Subcutaneous abdominal adipose tissue (tissue), 5 donors: ENCODE measurements at regions not wholly inside any gene's neighbourhood (a gene's known extent, or its start where the extent isn't known, plus 50 kb on each side); places are given as distances from the start of the nearest gene placed in this dataset.
"Not testable (repeated sequence)": the region's sequence is repeated elsewhere in the genome, so short reads cannot be mapped to it uniquely, and the experiment has no call there.

Experiments
- H3K27ac ChIP-seq: one replicate; pipeline ENCODE4 v1.7.0; 2013; ENCODE audit warnings: low read depth, mild to moderate bottlenecking, inconsistent platforms, low read length, moderate library complexity
- H3K27me3 ChIP-seq, 5 donors: one replicate each; pipeline ENCODE4 v1.7.0; 2013; ENCODE audit warnings: low read length in 5 of 5, inconsistent platforms in 1 of 5; ENCODE audit not compliant: control insufficient read depth in 5 of 5, insufficient read depth in 4 of 5
- H3K36me3 ChIP-seq, 5 donors: one replicate each; pipeline ENCODE4 v1.7.0; 2013; ENCODE audit warnings: low read length in 5 of 5; ENCODE audit not compliant: control insufficient read depth in 5 of 5, insufficient read depth in 5 of 5
- H3K4me1 ChIP-seq, 5 donors: one replicate each; pipeline ENCODE4 v1.7.0; 2013; ENCODE audit warnings: low read length in 5 of 5, mild to moderate bottlenecking in 3 of 5, moderate library complexity in 1 of 5; ENCODE audit not compliant: control insufficient read depth in 5 of 5, insufficient read depth in 5 of 5
- H3K4me3 ChIP-seq, 5 donors: one replicate each; pipeline ENCODE4 v1.7.0; 2013; ENCODE audit warnings: low read length in 5 of 5, low read depth in 1 of 5
- H3K9ac ChIP-seq, 5 donors: one replicate each; pipeline ENCODE4 v1.7.0; 2013; ENCODE audit warnings: low read length in 5 of 5, mild to moderate bottlenecking in 4 of 5, moderate library complexity in 3 of 5
- H3K9me3 ChIP-seq, 5 donors: one replicate each; pipeline ENCODE4 v1.7.0; 2013; ENCODE audit warnings: low read length in 5 of 5; ENCODE audit not compliant: control insufficient read depth in 5 of 5
- donor health status: healthy.
- donor health status: healthy.
- donor health status: healthy.
- donor health status: healthy.
- donor health status: healthy.

DNA sequence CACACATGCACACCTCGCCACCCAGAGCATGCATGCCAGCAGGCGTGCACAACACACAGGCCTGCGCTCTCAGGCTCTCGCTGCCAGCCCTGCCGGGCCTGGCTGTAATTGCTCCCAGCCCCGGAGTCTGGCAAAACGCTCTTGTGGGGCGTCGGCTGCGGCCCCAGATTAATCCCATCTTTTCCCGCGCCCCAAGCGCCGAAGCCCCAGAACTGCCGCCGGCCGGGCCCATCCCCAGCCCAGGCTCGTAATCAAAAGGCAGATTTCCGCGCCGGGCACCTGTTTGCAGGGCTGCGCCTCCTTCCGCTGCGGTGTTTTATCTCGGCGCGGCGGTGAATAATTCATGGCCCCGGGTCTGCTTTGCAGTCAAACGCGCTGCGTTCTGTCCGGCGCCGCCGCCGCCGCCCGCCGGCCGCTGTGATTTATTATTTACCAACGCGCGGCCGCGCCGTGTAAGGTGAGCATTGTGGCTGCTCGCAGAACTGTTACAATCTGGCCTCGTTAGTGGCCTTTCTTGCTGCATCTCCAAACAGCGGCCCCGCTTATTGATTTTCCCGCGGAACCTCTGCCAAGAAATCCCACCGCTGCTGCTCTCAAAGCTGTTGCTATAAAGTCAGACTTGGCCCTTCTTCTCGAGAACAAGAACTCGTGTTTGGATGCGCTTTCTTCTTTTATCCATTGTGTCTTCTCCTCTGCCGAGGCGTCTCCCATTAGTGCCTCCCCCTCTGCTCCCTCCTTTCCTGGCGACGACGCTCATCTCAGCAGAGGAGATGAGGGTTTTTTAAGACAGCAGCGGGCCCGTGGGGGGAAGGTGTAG lies 126.1 kb downstream of the IRX5 start:
- Histone ChIP-seq H3K4me1 (peaks cover 0 to 12% (median 7%) of the 10 kb centered on the region in 5 donors), H3K9me3 (peaks cover 0 to 9% (median 5%) of the 10 kb centered on the region in 5 donors), H3K4me3 (peak overlapping the region in 1 of 5 donors; percentile 32), H3K9ac (no peak overlapping the region), H3K27me3 (peaks cover 15 to 34% (median 29%) of the 10 kb centered on the region in 5 donors), H3K36me3 (no peaks in the 10 kb centered on the region), H3K27ac (no peak overlapping the region)

DNA sequence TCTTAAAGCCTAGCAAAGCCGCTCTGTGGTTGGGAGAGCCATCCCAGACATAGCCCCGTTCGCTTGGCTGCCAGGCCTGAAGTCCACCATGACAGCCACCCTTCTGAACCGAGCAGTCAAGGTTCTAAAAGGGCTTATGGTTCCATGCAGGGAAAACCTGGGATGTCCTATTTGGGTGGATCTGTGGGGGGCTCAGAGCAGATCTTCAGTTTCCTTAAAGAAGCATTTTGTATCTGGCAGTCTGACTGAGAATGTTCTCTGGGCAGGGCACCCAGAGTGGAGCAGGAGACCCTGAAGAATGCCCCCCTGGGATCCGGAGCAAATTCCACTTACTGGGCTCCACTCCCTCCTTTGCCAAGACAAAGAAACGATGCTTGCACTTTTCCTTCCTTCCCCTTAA lies 127.2 kb downstream of the IRX5 start:
- H3K9me3 ChIP-seq: peaks cover 0 to 9% (median 5%) of the 10 kb centered on the region in 5 donors
- H3K36me3 ChIP-seq: no peaks in the 10 kb centered on the region
- peaks cover 18 to 34% (median 31%) of the 10 kb centered on the region in 5 donors for H3K27me3 ChIP-seq
- H3K4me3 ChIP-seq: no peak overlapping the region
- H3K9ac ChIP-seq: no peak overlapping the region
- H3K27ac ChIP-seq: no peak overlapping the region
- H3K4me1 ChIP-seq: peaks cover 0 to 12% (median 7%) of the 10 kb centered on the region in 5 donors

DNA sequence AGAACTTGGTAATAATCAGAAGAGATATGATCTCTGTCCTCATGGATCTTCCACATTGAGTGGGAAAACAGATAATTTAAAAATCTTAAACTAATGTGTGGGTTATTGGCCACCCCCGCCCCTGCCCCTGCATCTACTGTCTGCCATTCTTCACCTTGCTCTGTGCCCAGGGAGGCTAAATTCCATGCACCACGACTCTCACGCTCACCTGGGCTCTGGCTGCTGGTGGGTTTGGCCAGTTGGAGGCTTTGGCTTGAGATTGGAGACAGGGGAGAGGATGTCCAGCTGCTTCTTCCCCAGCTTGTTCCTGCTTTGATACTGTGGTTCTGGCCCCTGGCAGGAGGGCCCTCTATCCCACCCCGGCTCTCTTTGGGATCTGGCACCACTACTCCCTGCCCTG lies 127.9 kb downstream of the IRX5 start:
- H3K27ac ChIP-seq: no peak overlapping the region
- H3K9me3 ChIP-seq: peaks cover 0 to 9% (median 5%) of the 10 kb centered on the region in 5 donors
- peaks cover 18 to 34% (median 31%) of the 10 kb centered on the region in 5 donors for H3K27me3 ChIP-seq
- H3K4me3 ChIP-seq: no peak overlapping the region
- H3K36me3 ChIP-seq: no peaks in the 10 kb centered on the region
- H3K4me1 ChIP-seq: peaks cover 0 to 12% (median 7%) of the 10 kb centered on the region in 5 donors
- H3K9ac ChIP-seq: no peak overlapping the region

DNA sequence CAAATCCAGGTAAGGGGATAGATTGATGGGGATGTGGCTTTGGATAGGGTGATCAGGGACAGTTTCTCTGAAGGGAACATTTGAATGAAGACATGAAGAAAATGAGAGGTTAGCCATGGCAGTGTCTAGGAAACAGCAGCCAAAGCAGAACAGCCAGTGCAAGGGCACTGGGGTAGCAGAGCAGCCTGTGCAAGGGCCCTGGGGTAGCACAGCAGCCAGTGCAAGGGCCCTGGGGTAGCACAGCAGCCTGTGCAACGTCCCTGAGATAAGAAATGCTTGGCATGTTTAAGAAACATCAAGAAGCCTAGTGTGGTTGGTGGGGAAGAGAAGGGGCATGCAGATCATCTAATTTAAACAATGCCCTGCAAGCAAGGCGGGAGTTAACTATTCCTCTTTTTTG lies 128.5 kb downstream of the IRX5 start:
- peaks cover 0 to 9% (median 5%) of the 10 kb centered on the region in 5 donors for H3K9me3 ChIP-seq
- no peak overlapping the region for H3K9ac ChIP-seq
- H3K4me1 ChIP-seq: peaks cover 0 to 12% (median 7%) of the 10 kb centered on the region in 5 donors
- H3K27ac ChIP-seq: no peak overlapping the region
- no peaks in the 10 kb centered on the region for H3K36me3 ChIP-seq
- peaks cover 18 to 31% (median 27%) of the 10 kb centered on the region in 5 donors for H3K27me3 ChIP-seq
- H3K4me3 ChIP-seq: no peak overlapping the region

DNA sequence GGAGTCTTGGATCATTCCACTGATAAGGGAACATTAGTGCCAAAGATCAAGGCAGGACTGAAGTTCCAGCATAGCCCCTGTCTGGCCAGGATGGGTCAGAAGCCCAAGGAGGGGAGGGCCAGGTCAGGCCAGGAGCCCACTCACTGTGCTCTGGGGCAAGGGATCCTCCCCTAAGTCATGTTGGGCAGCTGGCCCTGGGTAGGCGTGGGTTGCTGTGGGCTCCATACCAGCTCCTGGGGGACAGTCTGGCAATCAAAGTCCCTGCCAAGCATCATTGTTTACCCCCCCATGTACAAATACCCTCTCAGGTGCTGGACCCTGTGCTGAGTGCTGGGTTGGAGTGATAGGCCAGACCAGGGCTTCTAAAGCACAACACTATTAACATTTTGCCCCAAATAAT lies 130.5 kb downstream of the IRX5 start:
- H3K27me3 ChIP-seq: peaks cover 16 to 25% (median 21%) of the 10 kb centered on the region in 5 donors
- H3K9ac ChIP-seq: no peak overlapping the region
- H3K36me3 ChIP-seq: no peaks in the 10 kb centered on the region

DNA sequence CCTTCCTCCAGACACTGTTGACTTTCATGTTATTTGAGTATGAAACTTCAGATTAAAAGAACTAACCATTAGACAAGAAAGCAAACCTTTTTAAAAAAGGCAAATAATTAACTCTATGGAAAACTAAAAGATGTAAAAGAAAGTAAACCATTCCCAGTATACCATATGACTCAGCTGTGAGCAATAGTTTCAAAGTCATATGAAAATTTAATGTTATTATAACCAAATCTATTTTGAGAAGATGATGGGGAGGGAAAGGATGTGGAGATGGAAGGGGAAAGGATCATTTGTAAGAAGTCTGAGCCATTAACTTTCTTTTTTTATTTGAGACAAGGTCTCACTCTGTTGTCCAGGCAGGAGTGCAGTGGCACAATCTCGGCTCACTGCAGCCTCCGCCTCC lies 131.8 kb downstream of the IRX5 start:
- H3K4me1 ChIP-seq: no peaks in the 10 kb centered on the region
- no peak overlapping the region for H3K27ac ChIP-seq
- H3K27me3 ChIP-seq: peaks cover 6 to 18% (median 12%) of the 10 kb centered on the region in 5 donors
- no peaks in the 10 kb centered on the region for H3K9me3 ChIP-seq
- H3K4me3 ChIP-seq: no peak overlapping the region
- H3K36me3 ChIP-seq: no peaks in the 10 kb centered on the region
- H3K9ac ChIP-seq: no peak overlapping the region

More for the DNA sequence above, 130.5 kb downstream of the IRX5 start:
- Histone ChIP-seq H3K4me1 (peaks cover 0 to 12% (median 7%) of the 10 kb centered on the region in 5 donors), H3K4me3 (no peak overlapping the region), H3K9me3 (peaks cover 0 to 2% (median 0%) of the 10 kb centered on the region in 5 donors), H3K27ac (no peak overlapping the region)

DNA sequence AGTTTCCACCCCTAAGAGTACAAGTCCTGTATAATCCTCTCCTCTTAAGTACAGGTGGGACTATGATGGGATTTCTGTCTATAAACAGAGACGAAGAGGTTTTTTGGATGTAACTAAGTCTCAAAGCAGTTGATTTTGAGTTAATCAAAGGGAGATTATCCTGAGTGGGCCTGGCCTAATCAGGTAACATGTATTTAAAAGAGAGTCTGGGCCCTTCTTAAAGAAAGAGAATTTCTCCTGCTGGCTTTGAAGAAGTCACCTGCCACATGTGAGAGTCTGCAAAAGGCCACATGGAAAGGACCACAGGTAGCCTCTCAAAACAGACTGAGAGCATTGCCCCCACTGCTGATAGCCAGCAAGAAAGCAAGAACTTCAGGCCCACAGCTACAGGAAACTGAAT lies 142.3 kb downstream of the IRX5 start:
- no peak overlapping the region for H3K4me3 ChIP-seq
- no peak overlapping the region for H3K9ac ChIP-seq
- H3K27ac ChIP-seq: no peak overlapping the region
- H3K27me3 ChIP-seq: peaks cover 0 to 3% (median 0%) of the 10 kb centered on the region in 5 donors
- no peaks in the 10 kb centered on the region for H3K4me1 ChIP-seq
- H3K9me3 ChIP-seq: peaks cover 0 to 4% (median 0%) of the 10 kb centered on the region in 5 donors
- H3K36me3 ChIP-seq: no peaks in the 10 kb centered on the region

DNA sequence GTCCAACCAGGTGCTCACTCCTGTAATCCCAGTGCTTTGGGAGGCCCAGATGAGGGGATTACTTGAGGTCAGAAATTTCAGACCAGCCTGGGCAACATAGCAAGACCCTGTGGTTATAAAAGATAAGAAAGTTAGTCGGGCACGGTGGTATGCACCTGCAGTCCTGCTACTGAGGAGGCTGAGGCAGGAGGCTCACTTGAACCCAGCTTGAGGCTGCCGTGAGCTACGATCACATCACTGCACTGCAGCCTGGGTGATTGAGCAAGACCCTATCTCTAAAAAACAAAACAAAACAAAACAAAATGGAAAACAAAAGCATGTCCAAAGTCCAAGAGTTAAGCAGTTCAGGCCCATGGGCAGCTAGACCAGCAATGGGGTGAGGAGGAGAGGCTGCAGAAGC lies 143.2 kb downstream of the IRX5 start:
- no peaks in the 10 kb centered on the region for H3K4me1 ChIP-seq
- H3K27ac ChIP-seq: no peak overlapping the region

DNA sequence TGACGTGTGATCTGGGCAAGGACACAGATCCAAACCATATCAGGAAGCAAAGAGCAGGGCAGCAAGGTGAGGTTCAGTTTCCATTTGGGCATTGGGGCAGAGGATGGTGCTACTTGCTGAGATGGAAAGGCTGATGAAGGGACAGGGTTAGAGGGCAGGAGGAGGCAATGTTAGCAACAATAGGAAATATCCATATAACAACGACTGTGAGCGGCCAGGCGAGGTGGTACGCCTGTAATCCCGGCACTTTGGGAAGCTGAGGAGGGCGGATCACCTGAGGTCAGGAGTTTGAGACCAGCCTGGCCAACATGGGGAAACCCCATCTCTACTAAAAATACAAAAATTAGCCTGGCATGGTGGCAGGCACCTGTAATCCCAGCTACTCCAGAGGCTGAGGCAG lies 144.5 kb downstream of the IRX5 start:
- not testable (repeated sequence) for H3K9ac ChIP-seq, H3K4me1 ChIP-seq, H3K27me3 ChIP-seq, H3K9me3 ChIP-seq, H3K27ac ChIP-seq, H3K4me3 ChIP-seq, H3K36me3 ChIP-seq

More for the DNA sequence above, 143.2 kb downstream of the IRX5 start:
- Histone ChIP-seq H3K9me3 (peaks cover 0 to 4% (median 0%) of the 10 kb centered on the region in 5 donors), H3K27me3 (peaks cover 0 to 3% (median 0%) of the 10 kb centered on the region in 5 donors), H3K9ac (no peak overlapping the region), H3K4me3 (no peak overlapping the region), H3K36me3 (no peaks in the 10 kb centered on the region)

DNA sequence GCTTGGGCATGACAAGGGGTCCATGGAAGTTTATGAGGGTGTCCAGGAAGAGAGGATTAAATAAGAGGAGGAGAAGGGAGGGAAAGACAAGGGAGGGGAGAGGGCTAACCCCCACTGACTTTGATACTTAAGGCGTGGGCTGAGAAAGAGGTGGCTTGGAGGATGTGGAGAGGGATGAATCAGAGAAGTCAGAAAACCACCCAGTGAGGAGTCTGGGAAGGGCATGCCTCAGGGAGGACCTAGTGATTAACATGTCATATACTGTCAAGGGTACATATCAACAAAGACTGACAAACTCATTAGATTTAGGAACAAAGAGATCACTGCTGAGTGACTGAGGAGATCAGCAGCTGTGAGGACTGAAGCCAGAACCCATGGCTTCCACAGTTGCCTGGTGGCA lies 145.4 kb downstream of the IRX5 start:
- Histone ChIP-seq H3K27ac (no peak overlapping the region), H3K9me3 (peaks cover 0 to 4% (median 0%) of the 10 kb centered on the region in 5 donors), H3K4me1 (no peaks in the 10 kb centered on the region), H3K9ac (no peak overlapping the region), H3K36me3 (no peaks in the 10 kb centered on the region), H3K27me3 (peaks cover 0 to 3% (median 0%) of the 10 kb centered on the region in 5 donors), H3K4me3 (no peak overlapping the region)
